ENCODE measurements at regions not wholly inside any gene's neighbourhood (a gene's known extent, or its start where the extent isn't known, plus 50 kb on each side); places are given as distances from the start of the nearest gene placed in this dataset.

DNA sequence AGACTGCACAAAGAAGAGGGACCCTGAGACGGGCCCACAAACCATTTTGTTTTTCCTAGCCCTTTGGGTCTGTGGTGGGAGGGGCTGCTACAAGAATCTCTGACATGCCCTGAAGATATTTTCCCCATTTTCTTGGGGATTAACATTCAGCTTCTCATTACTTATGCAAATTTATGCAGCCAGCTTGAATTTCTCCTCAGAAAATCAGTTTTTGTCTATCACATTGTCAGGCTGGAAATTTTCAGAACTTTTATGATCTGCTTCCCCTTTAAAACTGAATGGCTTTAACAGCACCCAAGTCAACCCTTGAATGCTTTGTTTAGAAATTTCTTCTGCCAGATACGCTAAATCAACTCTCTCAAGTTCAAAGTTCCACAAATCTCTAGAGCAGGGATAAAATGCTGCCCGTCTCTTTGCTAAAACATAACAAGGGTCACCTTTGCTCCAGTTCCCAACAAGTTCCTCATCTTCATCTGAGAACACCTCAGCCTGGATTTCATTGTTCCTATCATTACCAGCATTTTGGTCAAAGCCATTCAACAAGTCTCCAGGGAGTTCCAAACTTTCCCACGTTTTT is 560.0 kb upstream of the KCND2 start:
- H3K9me1 ChIP-seq (ENCODE audit: insufficient read depth, low read length) = no peaks in the 10 kb centered on the region
- no peaks in the 10 kb centered on the region for H4K20me1 ChIP-seq (ENCODE audit: insufficient read depth, low read length)
- ChIA-PET CTCF (no interaction called here), POLR2A (ENCODE audit: unreplicated experiment) (no interaction called here)
- H3K4ac ChIP-seq (ENCODE audit: low read depth, low read length) = no peak overlapping the region
- no peak overlapping the region for H2AFZ ChIP-seq (replicated peaks; ENCODE audit: low read length, poor library complexity)
- ATAC-seq (ENCODE audit: low read depth) (no peak), DNase-seq (no peak)
- no peak overlapping the region for H2BK5ac ChIP-seq (ENCODE audit: low read depth, low read length, poor library complexity, severe bottlenecking)
- no peaks in the 10 kb centered on the region for H3K79me1 ChIP-seq (ENCODE audit: low read depth in 1 of 2, low read length in 2 of 2)
- no peak overlapping the region for H3K4me2 ChIP-seq (ENCODE audit: low read depth, low read length)
- no peak overlapping the region for H4K8ac ChIP-seq (ENCODE audit: low read depth in 2 of 2, low read length in 2 of 2)
- dilution Hi-C loops (cut with HindIII; ENCODE audit: low sequenced_read_pairs, unreplicated experiment) = no loop called here
- H3K9me3 ChIP-seq (ENCODE audit: control insufficient read depth, insufficient read depth, low read length) = no peaks in the 10 kb centered on the region
- H3K4me1 ChIP-seq (ENCODE audit: control insufficient read depth, insufficient read depth, low read length) = no peaks in the 10 kb centered on the region
- no peak overlapping the region for H2AK9ac ChIP-seq (replicated peaks; ENCODE audit: low read depth, low read length, poor library complexity)
- no peak overlapping the region for H2BK15ac ChIP-seq (ENCODE audit: low read depth, low read length)
- intact Hi-C loops (cut with micrococcal nuclease) = no loop called here
- H3K14ac ChIP-seq (replicated peaks; ENCODE audit: low read depth, low read length) = no peak overlapping the region
- BruUV-seq (replicated peaks) = no TSS peak
- in situ Hi-C loops (cut with MboI; ENCODE audit: low sequenced_read_pairs) = no loop called here
- H3K36me3 ChIP-seq (ENCODE audit: control insufficient read depth, insufficient read depth, low read length) = no peaks in the 10 kb centered on the region
- no peak overlapping the region for H2BK20ac ChIP-seq (ENCODE audit: low read depth, low read length)
- H4K5ac ChIP-seq (ENCODE audit: low read depth, low read length) = no peak overlapping the region
- no peaks in the 10 kb centered on the region for H3K27me3 ChIP-seq (ENCODE audit: control insufficient read depth, insufficient read depth, low read length)
- H3K18ac ChIP-seq (ENCODE audit: low read depth, low read length) = no peak overlapping the region
- no peak overlapping the region for H2BK120ac ChIP-seq (ENCODE audit: low read depth, low read length)
- H3K9ac ChIP-seq (ENCODE audit: low read depth, low read length) = no peak overlapping the region
- H3K23ac ChIP-seq (ENCODE audit: low read depth, low read length) = no peak overlapping the region
- no peak overlapping the region for H3K27ac ChIP-seq (ENCODE audit: insufficient read depth, low read length)
- WGBS, 2 experiments (ENCODE audit: extremely low coverage in 2 of 2, insufficient read length in 1 of 2) = 30% methylated on average over 2 of the region's 4 CpGs; no CpG with 5 or more reads in 1 of the 2 experiments
- no peak overlapping the region for H2AK5ac ChIP-seq (ENCODE audit: low read depth, low read length)
- H4K91ac ChIP-seq (ENCODE audit: insufficient read depth, low read depth, low read length) = no peak overlapping the region
- H3K4me3 ChIP-seq (ENCODE audit: insufficient read depth, low read depth, low read length) = no peak overlapping the region
- TF ChIP-seq CEBPB (IDR thresholded peaks at IDR 0.05; ENCODE audit: low read depth, low read length) = no peak
- no peak for TF ChIP-seq NFE2L2 (IDR thresholded peaks at IDR 0.05; ENCODE audit: low read depth, low read length)
- no peak for TF ChIP-seq MAFK (IDR thresholded peaks at IDR 0.05; ENCODE audit: low read depth, low read length)
- TF ChIP-seq FOS (IDR thresholded peaks at IDR 0.05; ENCODE audit: low read depth, low read length) = no peak
- no peak overlapping the region for H3K56ac ChIP-seq (ENCODE audit: extremely low read depth, insufficient read depth, low read length)

Measured in IMR-90 (cell line).